Gastrocnemius medialis (tissue), 4 donors: ENCODE measurements at regions not wholly inside any gene's neighbourhood (a gene's known extent, or its start where the extent isn't known, plus 50 kb on each side); places are given as distances from the start of the nearest gene placed in this dataset.

Experiments used
- POLR2A ChIP-seq, 2 donors: fragments of 450-650 bp; IDR thresholded peaks; one replicate each; pipeline ENCODE4 v1.6.1; 2017; ENCODE audit warnings: antibody characterized with exemption in 2 of 2, mild to moderate bottlenecking in 2 of 2, moderate library complexity in 2 of 2
- TF ChIP-seq, protein P1 (sequence below), 5 experiments: fragments of 450-650 bp in 3 of 5; fragments of 200-600 bp in 2 of 5; sonication (generic) in 2 of 5; IDR thresholded peaks in 4 of 5; conservative IDR thresholded peaks in 1 of 5; 1 replicate in 4 of 5; 2 replicates in 1 of 5; pipeline ENCODE4 v1.5.1; 2016 to 2019; ENCODE audit warnings: antibody characterized with exemption in 5 of 5, mild to moderate bottlenecking in 3 of 5, moderate library complexity in 3 of 5

DNA sequence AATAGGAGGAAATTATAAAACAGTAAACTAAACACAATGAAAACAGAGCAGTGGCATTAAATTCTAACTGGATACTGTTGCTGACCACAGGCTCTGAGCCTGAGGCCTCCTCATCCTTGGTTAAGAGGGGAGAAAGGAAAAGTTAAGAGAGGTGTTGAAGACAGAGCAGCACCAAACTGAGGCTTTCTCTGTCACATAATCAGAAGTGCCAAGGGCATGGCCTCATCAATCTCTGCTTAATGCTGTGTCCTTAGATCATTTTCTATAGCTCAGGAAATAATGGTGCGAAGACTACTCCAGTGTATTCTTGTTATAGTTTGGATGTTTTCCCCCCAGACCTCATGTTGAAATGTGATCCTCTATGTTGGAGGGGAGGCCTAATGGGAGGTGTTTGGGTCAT lies 160.9 kb upstream of the SLC1A4 start:
- TF ChIP-seq, protein P1, sequence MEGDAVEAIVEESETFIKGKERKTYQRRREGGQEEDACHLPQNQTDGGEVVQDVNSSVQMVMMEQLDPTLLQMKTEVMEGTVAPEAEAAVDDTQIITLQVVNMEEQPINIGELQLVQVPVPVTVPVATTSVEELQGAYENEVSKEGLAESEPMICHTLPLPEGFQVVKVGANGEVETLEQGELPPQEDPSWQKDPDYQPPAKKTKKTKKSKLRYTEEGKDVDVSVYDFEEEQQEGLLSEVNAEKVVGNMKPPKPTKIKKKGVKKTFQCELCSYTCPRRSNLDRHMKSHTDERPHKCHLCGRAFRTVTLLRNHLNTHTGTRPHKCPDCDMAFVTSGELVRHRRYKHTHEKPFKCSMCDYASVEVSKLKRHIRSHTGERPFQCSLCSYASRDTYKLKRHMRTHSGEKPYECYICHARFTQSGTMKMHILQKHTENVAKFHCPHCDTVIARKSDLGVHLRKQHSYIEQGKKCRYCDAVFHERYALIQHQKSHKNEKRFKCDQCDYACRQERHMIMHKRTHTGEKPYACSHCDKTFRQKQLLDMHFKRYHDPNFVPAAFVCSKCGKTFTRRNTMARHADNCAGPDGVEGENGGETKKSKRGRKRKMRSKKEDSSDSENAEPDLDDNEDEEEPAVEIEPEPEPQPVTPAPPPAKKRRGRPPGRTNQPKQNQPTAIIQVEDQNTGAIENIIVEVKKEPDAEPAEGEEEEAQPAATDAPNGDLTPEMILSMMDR (IDR thresholded peaks at IDR 0.05 in 4 of 5, conservative IDR thresholded peaks at IDR 0.05 in 1 of 5) = no peak
- no peak for TF ChIP-seq POLR2A (IDR thresholded peaks at IDR 0.05)
